ENCODE measurements at regions not wholly inside any gene's neighbourhood (a gene's known extent, or its start where the extent isn't known, plus 50 kb on each side); places are given as distances from the start of the nearest gene placed in this dataset.

- Histone ChIP-seq H3K27ac (peak overlapping the region; percentile 81 to 86), H3K27me3 (no peaks in the 10 kb centered on the region), H3K4me1 (peaks cover 14 to 72% of the 10 kb centered on the region in 2 donors), H3K4me3 (no peak overlapping the region), H3K9me3 (no peaks in the 10 kb centered on the region), H3K36me3 (no peaks in the 10 kb centered on the region)
- DNase-seq (ENCODE audit: low spot score in 2 of 2), result no peak
- intact Hi-C loops (cut with DNase I), result no loop called here
- TF ChIP-seq CTCF (IDR thresholded peaks at IDR 0.05), result no peak
Measured at GRCh38 chr7:94300176-94300835, 94.4 kb upstream of the COL1A2 start.

GRCh38 chr7:94301024-94301586 lies 93.6 kb upstream of the COL1A2 start:
- Histone ChIP-seq H3K4me1 (peaks cover 14 to 72% of the 10 kb centered on the region in 2 donors), H3K9me3 (no peaks in the 10 kb centered on the region), H3K4me3 (no peak overlapping the region), H3K36me3 (no peaks in the 10 kb centered on the region), H3K27ac (peak overlapping the region; percentile 81 to 86), H3K27me3 (no peaks in the 10 kb centered on the region)
- peak; percentile 43 to 94 for DNase-seq (ENCODE audit: low spot score in 2 of 2)
- intact Hi-C loops (cut with DNase I), result no loop called here
- TF ChIP-seq CTCF (IDR thresholded peaks at IDR 0.05), result no peak

GRCh38 chr7:94303118-94303517 lies 91.6 kb upstream of the COL1A2 start:
- no peaks in the 10 kb centered on the region for H3K27me3 ChIP-seq
- no peak for DNase-seq (ENCODE audit: low spot score in 2 of 2)
- H3K4me1 ChIP-seq, result peaks cover 6 to 57% of the 10 kb centered on the region in 2 donors
- intact Hi-C loops (cut with DNase I), result no loop called here
- H3K36me3 ChIP-seq, result no peaks in the 10 kb centered on the region
- no peaks in the 10 kb centered on the region for H3K9me3 ChIP-seq
- H3K4me3 ChIP-seq, result peak overlapping the region in 1 of 2 donors; percentile 5
- H3K27ac ChIP-seq, result peak overlapping the region; percentile 81 to 86
- no peak for TF ChIP-seq CTCF (IDR thresholded peaks at IDR 0.05)

- Histone ChIP-seq H3K27ac (peak overlapping the region; percentile 81 to 86), H3K9me3 (no peaks in the 10 kb centered on the region), H3K4me3 (peak overlapping the region in 1 of 2 donors; percentile 5), H3K36me3 (no peaks in the 10 kb centered on the region), H3K4me1 (peaks cover 6 to 52% of the 10 kb centered on the region in 2 donors), H3K27me3 (no peaks in the 10 kb centered on the region)
- no peak for DNase-seq (ENCODE audit: low spot score in 2 of 2)
- TF ChIP-seq CTCF (IDR thresholded peaks at IDR 0.05), result no peak
- intact Hi-C loops (cut with DNase I), result no loop called here
Measured at GRCh38 chr7:94303695-94304094, 91.0 kb upstream of the COL1A2 start.

GRCh38 chr7:94304878-94305277 lies 89.8 kb upstream of the COL1A2 start:
- no peak for DNase-seq (ENCODE audit: low spot score in 2 of 2)
- Histone ChIP-seq H3K4me1 (peaks cover 6 to 40% of the 10 kb centered on the region in 2 donors), H3K36me3 (no peaks in the 10 kb centered on the region), H3K27ac (peak overlapping the region in 1 of 2 donors; percentile 81), H3K9me3 (no peaks in the 10 kb centered on the region), H3K27me3 (no peaks in the 10 kb centered on the region), H3K4me3 (no peak overlapping the region)
- intact Hi-C loops (cut with DNase I), result no loop called here
- TF ChIP-seq CTCF (IDR thresholded peaks at IDR 0.05), result no peak

Data from ascending aorta (tissue), 2 donors.